Fibroblast of pulmonary artery (primary cell): ENCODE measurements at regions not wholly inside any gene's neighbourhood (a gene's known extent, or its start where the extent isn't known, plus 50 kb on each side); places are given as distances from the start of the nearest gene placed in this dataset.

Experiments used
- DNase-seq: peaks from one replicate; pipeline ENCODE4 v3.0.0-alpha.2; 2010; ENCODE audit warnings: low read depth
- H3K4me3 ChIP-seq: replicated peaks from 2 replicates; pipeline ENCODE4 v1.5.1; 2011; ENCODE audit warnings: low read depth, mild to moderate bottlenecking, control low read depth, low read length, moderate library complexity
- TF ChIP-seq, protein P1 (sequence below): IDR thresholded peaks from 2 replicates; pipeline ENCODE4 v1.5.1; 2011; ENCODE audit warnings: mild to moderate bottlenecking, control low read depth, low read length, inconsistent platforms; ENCODE audit errors: missing control alignments

DNA sequence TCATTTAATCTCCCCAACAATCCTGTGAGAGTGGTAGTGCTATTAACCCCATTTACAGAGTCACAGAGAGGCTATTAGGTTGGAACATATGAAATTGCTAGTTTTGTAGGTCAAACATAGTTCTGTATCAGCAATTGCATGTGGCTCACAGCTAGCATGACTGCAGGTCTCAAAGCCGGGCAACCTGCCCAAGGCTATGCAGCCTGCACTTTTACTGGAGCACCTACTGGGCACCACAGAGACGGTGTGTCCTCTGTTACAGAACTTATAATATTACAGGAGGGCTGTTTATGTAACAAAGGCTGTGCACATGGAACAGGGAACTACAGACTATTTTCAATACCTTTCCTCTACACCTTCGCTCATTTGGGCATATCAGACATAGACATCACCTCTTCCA is 355.8 kb downstream of the RPS24 start:
- TF ChIP-seq, protein P1, sequence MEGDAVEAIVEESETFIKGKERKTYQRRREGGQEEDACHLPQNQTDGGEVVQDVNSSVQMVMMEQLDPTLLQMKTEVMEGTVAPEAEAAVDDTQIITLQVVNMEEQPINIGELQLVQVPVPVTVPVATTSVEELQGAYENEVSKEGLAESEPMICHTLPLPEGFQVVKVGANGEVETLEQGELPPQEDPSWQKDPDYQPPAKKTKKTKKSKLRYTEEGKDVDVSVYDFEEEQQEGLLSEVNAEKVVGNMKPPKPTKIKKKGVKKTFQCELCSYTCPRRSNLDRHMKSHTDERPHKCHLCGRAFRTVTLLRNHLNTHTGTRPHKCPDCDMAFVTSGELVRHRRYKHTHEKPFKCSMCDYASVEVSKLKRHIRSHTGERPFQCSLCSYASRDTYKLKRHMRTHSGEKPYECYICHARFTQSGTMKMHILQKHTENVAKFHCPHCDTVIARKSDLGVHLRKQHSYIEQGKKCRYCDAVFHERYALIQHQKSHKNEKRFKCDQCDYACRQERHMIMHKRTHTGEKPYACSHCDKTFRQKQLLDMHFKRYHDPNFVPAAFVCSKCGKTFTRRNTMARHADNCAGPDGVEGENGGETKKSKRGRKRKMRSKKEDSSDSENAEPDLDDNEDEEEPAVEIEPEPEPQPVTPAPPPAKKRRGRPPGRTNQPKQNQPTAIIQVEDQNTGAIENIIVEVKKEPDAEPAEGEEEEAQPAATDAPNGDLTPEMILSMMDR, result no peak
- no peak for DNase-seq
- H3K4me3 ChIP-seq, result no peak overlapping the region

DNA sequence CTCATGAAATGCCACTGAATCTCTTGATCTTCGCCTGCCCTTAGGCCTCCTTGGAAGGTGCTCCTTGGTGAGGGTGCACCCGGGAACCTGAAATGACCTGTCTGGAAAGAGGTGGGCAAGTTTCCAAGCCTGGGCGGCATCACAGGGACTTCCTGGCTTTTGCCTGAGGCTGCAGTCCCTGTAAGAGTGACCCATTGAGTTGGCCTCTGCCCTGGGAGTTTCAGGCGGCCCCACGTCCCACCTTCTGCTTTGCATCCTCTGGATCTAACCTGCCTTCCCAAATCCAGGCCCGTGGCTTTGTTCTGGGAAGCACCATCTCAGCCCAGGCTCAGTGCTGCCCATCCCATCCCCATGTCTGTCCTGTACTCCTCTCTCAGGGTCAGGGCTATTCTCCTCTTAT is 356.4 kb downstream of the RPS24 start:
- no peak for DNase-seq
- no peak overlapping the region for H3K4me3 ChIP-seq
- TF ChIP-seq, protein P1, result no peak

DNA sequence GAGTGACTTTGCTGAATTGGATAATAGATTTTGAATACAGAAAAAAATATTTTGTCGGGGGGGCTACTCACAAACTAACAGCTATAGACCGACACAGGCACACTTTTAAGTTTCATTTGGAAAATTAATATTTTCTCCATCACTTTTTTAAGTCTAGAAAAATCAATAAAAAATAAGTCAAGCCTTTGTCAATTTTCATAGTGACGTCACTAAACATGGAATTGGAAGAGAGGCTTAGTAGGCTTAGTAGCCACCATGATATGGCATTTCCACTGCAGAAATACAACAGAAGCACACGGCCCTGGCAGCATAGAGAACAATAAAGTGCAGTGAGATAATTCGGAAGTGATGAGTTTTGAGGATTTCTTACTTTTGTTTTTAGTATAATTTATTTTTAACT is 357.2 kb downstream of the RPS24 start:
- TF ChIP-seq, protein P1, result no peak
- DNase-seq, result no peak
- no peak overlapping the region for H3K4me3 ChIP-seq

DNA sequence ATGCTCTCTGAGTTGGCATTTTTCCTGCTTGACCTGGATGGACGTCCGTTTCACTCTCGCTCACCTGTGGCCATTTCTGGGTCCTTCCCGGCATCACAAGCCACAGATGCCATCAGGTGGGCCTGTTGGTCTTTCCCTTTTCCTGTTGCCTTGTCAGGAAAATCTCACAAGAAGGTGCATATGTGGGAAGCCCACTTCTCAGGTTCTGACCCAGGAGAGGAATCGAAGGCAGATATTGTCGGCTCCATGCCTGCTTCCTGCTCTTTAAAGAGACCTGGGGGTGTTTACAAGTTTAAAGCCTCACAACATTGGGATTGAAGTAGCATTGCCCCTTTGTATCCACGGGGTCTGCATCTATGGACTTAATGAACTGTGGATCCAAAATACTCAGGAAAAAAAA is 357.9 kb downstream of the RPS24 start:
- TF ChIP-seq, protein P1, result no peak
- H3K4me3 ChIP-seq, result no peak overlapping the region
- DNase-seq, result no peak

DNA sequence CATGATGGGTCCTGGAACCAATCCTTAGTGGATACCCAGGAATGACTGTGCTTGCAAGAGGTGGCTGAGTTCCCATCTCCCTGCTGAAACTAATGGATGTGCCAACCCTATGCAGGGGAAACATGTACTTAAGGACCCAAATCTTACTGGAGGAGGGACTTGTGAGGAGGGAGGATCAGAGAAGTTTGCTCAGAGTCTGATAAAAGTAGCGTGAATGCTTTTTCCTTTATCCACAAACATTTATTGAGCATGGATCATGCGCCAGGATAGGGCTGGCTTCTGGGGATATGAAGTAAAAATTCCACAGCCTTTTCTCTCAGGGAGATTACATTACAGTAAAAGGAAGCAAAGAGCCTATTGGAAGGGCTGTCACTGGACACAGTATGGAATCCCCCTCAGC is 358.5 kb downstream of the RPS24 start:
- TF ChIP-seq, protein P1, result no peak
- DNase-seq, result no peak
- no peak overlapping the region for H3K4me3 ChIP-seq

DNA sequence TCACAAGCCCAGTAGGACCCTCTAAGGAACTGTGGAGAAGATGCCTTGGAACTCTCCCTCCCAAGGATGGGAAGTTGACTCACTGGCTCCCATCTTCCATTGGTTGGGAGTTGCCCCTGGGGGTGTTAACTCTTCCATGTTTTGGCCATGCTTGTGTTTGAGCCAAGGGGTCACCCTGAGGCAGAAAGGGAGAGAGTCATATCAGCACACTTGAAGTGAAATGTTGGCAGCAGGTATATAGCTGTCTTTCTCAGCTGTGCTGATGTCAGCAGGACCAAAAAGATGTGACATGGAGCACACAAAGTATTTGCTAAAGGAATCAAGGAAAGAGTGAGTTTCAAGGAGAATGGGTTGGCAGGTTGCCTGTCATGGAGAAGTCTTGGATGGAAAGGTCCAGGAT is 359.4 kb downstream of the RPS24 start:
- no peak overlapping the region for H3K4me3 ChIP-seq
- TF ChIP-seq, protein P1, result no peak
- no peak for DNase-seq

DNA sequence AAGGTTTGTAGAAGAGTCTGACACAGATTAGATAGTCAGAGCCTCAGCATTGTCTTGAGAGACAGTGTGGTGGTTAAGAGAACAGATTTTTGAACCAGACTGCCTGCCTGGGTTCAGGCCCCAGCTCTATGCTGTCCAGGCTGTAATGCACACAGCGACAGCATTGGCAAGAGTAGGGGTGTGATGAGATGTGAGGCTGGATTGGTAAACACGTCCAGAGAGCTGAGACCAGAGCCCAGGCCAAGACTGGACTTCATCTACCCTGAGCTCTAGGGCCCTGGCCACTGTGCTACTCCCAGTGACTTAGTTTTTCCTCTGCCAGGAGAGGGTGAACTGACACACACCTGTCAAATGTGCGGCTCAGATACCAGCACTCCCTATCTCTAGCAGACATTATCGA is 360.4 kb downstream of the RPS24 start:
- no peak overlapping the region for H3K4me3 ChIP-seq
- DNase-seq, result no peak
- TF ChIP-seq, protein P1, result no peak
